BE2C (cell line): ENCODE measurements at regions not wholly inside any gene's neighbourhood (a gene's known extent, or its start where the extent isn't known, plus 50 kb on each side); places are given as distances from the start of the nearest gene placed in this dataset.
A peak's percentile ranks its signal among the peaks of the same experiment; 100 is the strongest.

ENCODE experiments used
- DNase-seq: peaks from one replicate; pipeline ENCODE4 v3.0.0-alpha.2; 2020
- H3K27me3 ChIP-seq: fragments of 250-450 bp; sonication (Bioruptor Pico); 2 replicates; pipeline ENCODE4 v1.5.1; 2020; ENCODE audit warnings: mild to moderate bottlenecking
- H3K36me3 ChIP-seq: fragments of 250-450 bp; sonication (Bioruptor Pico); 2 replicates; pipeline ENCODE4 v1.5.1; 2020; ENCODE audit warnings: mild to moderate bottlenecking
- H3K4me1 ChIP-seq: fragments of 250-450 bp; sonication (Bioruptor Pico); 2 replicates; pipeline ENCODE4 v1.5.1; 2020
- H3K4me3 ChIP-seq: 2 replicates; pipeline ENCODE4 v1.5.1; 2011; ENCODE audit warnings: low read depth, low read length
- H3K9me3 ChIP-seq: fragments of 250-450 bp; sonication (Bioruptor Pico); 2 replicates; pipeline ENCODE4 v1.5.1; 2020
- CTCF ChIP-seq: IDR thresholded peaks from 2 replicates; pipeline ENCODE4 v1.5.1; 2012; ENCODE audit warnings: mild to moderate bottlenecking, low read depth, low read length

GRCh38 chr15:29936353-29937049 lies 114.2 kb upstream of the TJP1 start:
- no peak for DNase-seq
- Histone ChIP-seq H3K4me3 (no peak overlapping the region), H3K9me3 (no peaks in the 10 kb centered on the region), H3K27me3 (peaks cover 29% of the 10 kb centered on the region), H3K4me1 (no peaks in the 10 kb centered on the region), H3K36me3 (no peaks in the 10 kb centered on the region)
- no peak for TF ChIP-seq CTCF

GRCh38 chr15:29935296-29936004 lies 113.2 kb upstream of the TJP1 start:
- H3K27me3 ChIP-seq, result peaks cover 30% of the 10 kb centered on the region
- TF ChIP-seq CTCF, result peak; percentile 26; the same call in 1 of the 2 replicates
- DNase-seq, result no peak

GRCh38 chr15:29934251-29934650 lies 112.0 kb upstream of the TJP1 start:
- no peak for TF ChIP-seq CTCF
- Histone ChIP-seq H3K4me1 (no peaks in the 10 kb centered on the region), H3K36me3 (no peaks in the 10 kb centered on the region), H3K27me3 (peaks cover 30% of the 10 kb centered on the region), H3K4me3 (no peak overlapping the region), H3K9me3 (no peaks in the 10 kb centered on the region)
- DNase-seq, result no peak

More at GRCh38 chr15:29935296-29936004, 113.2 kb upstream of the TJP1 start:
- no peaks in the 10 kb centered on the region for H3K9me3 ChIP-seq
- no peaks in the 10 kb centered on the region for H3K4me1 ChIP-seq
- no peaks in the 10 kb centered on the region for H3K36me3 ChIP-seq
- no peak overlapping the region for H3K4me3 ChIP-seq

- no peak for DNase-seq
- no peak for TF ChIP-seq CTCF
- no peaks in the 10 kb centered on the region for H3K36me3 ChIP-seq
- peaks cover 30% of the 10 kb centered on the region for H3K27me3 ChIP-seq
- no peak overlapping the region for H3K4me3 ChIP-seq
- no peaks in the 10 kb centered on the region for H3K4me1 ChIP-seq
- H3K9me3 ChIP-seq, result no peaks in the 10 kb centered on the region
Measured at GRCh38 chr15:29933042-29933803, 111.0 kb upstream of the TJP1 start.

- DNase-seq, result no peak
- TF ChIP-seq CTCF, result no peak
- Histone ChIP-seq H3K9me3 (no peaks in the 10 kb centered on the region), H3K27me3 (no peaks in the 10 kb centered on the region), H3K36me3 (no peaks in the 10 kb centered on the region), H3K4me1 (no peaks in the 10 kb centered on the region), H3K4me3 (no peak overlapping the region)
Measured at GRCh38 chr15:29926083-29926388, 103.8 kb upstream of the TJP1 start.
